HepG2 (cell line): ENCODE measurements at regions not wholly inside any gene's neighbourhood (a gene's known extent, or its start where the extent isn't known, plus 50 kb on each side); places are given as distances from the start of the nearest gene placed in this dataset.

Experiments used
- ATAC-seq: fragments of 200-7000 bp; cut with Tn5 transposase; 3 replicates; pipeline ENCODE4 v1.9.1; 2020; ENCODE audit warnings: mild to moderate bottlenecking, moderate library complexity
- BruUV-seq: library from RNA; stranded (reverse); fragments of 400-500 nt; replicated peaks from 2 replicates; lab custom pipeline; 2021; lab: Mats Ljungman, UMichigan
- CTCF ChIA-PET: fragments of 300-600 bp; formaldehyde crosslinking; extraction: SDS; loops from one replicate; lab custom pipeline; 2021; ENCODE audit warnings: low total read pairs, inconsistent platforms, low intra/inter-chr PET ratio; lab: Yijun Ruan, JAX
- POLR2A ChIA-PET: fragments of 350-600 bp; sonication (Branson Sonifier 250); formaldehyde crosslinking; loops from one replicate; lab custom pipeline; 2020; ENCODE audit warnings: antibody characterized with exemption, inconsistent platforms; lab: Yijun Ruan, JAX
- DNase-seq: peaks from one replicate; pipeline ENCODE4 v3.0.0-alpha.2; 2015; ENCODE audit warnings: low spot score
- FAIRE-seq: peaks from 3 replicates; lab custom pipeline; 2011; peaks lifted over from hg19 to GRCh38; lab: Jason Lieb, UNC
- H2AFZ ChIP-seq: one replicate; pipeline ENCODE4 v1.6.1; 2011; ENCODE audit warnings: low read length, inconsistent platforms
- H3K27ac ChIP-seq: fragments of 300-600 bp; 3 replicates; pipeline ENCODE4 v1.8.0; 2011; ENCODE audit warnings: mixed run types, mild to moderate bottlenecking, mixed read lengths, low read length, inconsistent platforms; ENCODE audit not compliant: insufficient read depth; ENCODE audit errors: extremely low read length
- H3K27me3 ChIP-seq, 2 experiments: fragments of 200-600 bp in 1 of 2; 2 replicates in 1 of 2; 3 replicates in 1 of 2; pipeline versions ENCODE4 v1.6.0 to v1.8.0; 2011; ENCODE audit warnings: low read length in 2 of 2, mild to moderate bottlenecking in 2 of 2, moderate library complexity in 2 of 2, inconsistent platforms in 1 of 2; ENCODE audit not compliant: insufficient read depth in 2 of 2, control insufficient read depth in 1 of 2
- H3K36me3 ChIP-seq, 2 experiments: fragments of 200-600 bp in 1 of 2; replicated peaks in 1 of 2; 2 replicates in 1 of 2; 3 replicates in 1 of 2; pipeline versions ENCODE4 v1.5.1 to v1.8.0; 2011; ENCODE audit warnings: low read length in 2 of 2, inconsistent platforms in 1 of 2; ENCODE audit not compliant: insufficient read depth in 2 of 2, control insufficient read depth in 1 of 2
- H3K4me1 ChIP-seq: 2 replicates; pipeline ENCODE4 v1.5.1; 2012; ENCODE audit warnings: low read length, inconsistent platforms; ENCODE audit not compliant: insufficient read depth
- H3K4me2 ChIP-seq: 2 replicates; pipeline ENCODE4 v1.6.0; 2011; ENCODE audit warnings: low read depth, low read length, inconsistent platforms
- H3K4me3 ChIP-seq, 3 experiments: fragments of 200-600 bp in 1 of 3; sonication (generic), shearing (Covaris generic) in 1 of 3; replicated peaks in 1 of 3; 2 replicates each; pipeline ENCODE4 v1.5.1; 2011 to 2016; ENCODE audit warnings: low read length in 3 of 3, inconsistent platforms in 2 of 3, low read depth in 2 of 3, mild to moderate bottlenecking in 2 of 3, control low read depth in 1 of 3, mixed read lengths in 1 of 3; ENCODE audit not compliant: insufficient read depth in 1 of 3
- H3K79me2 ChIP-seq: one replicate; pipeline ENCODE4 v1.6.1; 2011; ENCODE audit warnings: low read length, inconsistent platforms; ENCODE audit not compliant: insufficient read depth
- H3K9ac ChIP-seq: 2 replicates; pipeline ENCODE4 v1.6.0; 2011; ENCODE audit warnings: mild to moderate bottlenecking, low read depth, low read length, inconsistent platforms; ENCODE audit not compliant: insufficient read depth
- H3K9me3 ChIP-seq: 2 replicates; pipeline ENCODE4 v1.5.1; 2012; ENCODE audit warnings: mild to moderate bottlenecking, low read length
- H4K20me1 ChIP-seq: 2 replicates; pipeline ENCODE4 v1.6.0; 2011; ENCODE audit warnings: inconsistent platforms, mild to moderate bottlenecking, low read length, moderate library complexity; ENCODE audit not compliant: insufficient read depth
- ESRRA ChIP-seq: sonication (generic); formaldehyde crosslinking; IDR thresholded peaks from 2 replicates; pipeline ENCODE4 v1.5.1; 2020; ENCODE audit warnings: mild to moderate bottlenecking, low read depth, missing genetic modification reagents
- HNRNPUL1 ChIP-seq: fragments of 200-400 bp; formaldehyde crosslinking; IDR thresholded peaks from 2 replicates; pipeline ENCODE4 v1.6.1; 2017; ENCODE audit warnings: low read depth, mild to moderate bottlenecking, low read length, moderate library complexity
- MTF1 ChIP-seq: sonication (generic); formaldehyde crosslinking; IDR thresholded peaks from 2 replicates; pipeline ENCODE4 v1.5.0; 2020; ENCODE audit warnings: missing genetic modification reagents
- RFXANK ChIP-seq: IDR thresholded peaks from 2 replicates; pipeline ENCODE4 v1.6.1; 2016
- ZBTB21 ChIP-seq: sonication (generic); formaldehyde crosslinking; IDR thresholded peaks from 2 replicates; pipeline ENCODE4 v1.4.0; 2020; ENCODE audit warnings: missing genetic modification reagents
- ZNF160 ChIP-seq: sonication (generic); formaldehyde crosslinking; IDR thresholded peaks from 2 replicates; pipeline ENCODE4 v1.8.0; 2022; ENCODE audit warnings: mild to moderate bottlenecking, inconsistent platforms, missing genetic modification reagents
- ZNF496 ChIP-seq: sonication (generic); formaldehyde crosslinking; IDR thresholded peaks from 2 replicates; pipeline ENCODE4 v1.8.1; 2023; ENCODE audit warnings: mild to moderate bottlenecking, moderate library complexity, missing genetic modification reagents; ENCODE audit not compliant: insufficient replicate concordance
- ZNF639 ChIP-seq: conservative IDR thresholded peaks from 2 replicates; pipeline ENCODE4 v1.6.1; 2018; ENCODE audit warnings: missing genetic modification reagents
- ZNF784 ChIP-seq: sonication (generic); formaldehyde crosslinking; IDR thresholded peaks from 2 replicates; pipeline ENCODE4 v1.5.1; 2020; ENCODE audit warnings: missing genetic modification reagents, mild to moderate bottlenecking, borderline replicate concordance
- WGBS: methylation state at CpG from one replicate; pipeline ENCODE4 v1.1.6; 2017; ENCODE audit warnings: low lambda C conversion rate; 5-methylcytosine and 5-hydroxymethylcytosine counted together
- in situ Hi-C: cut with HindIII; loops from 2 replicates; pipeline ENCODE4 v1.10.0; 2017; ENCODE audit warnings: low pct_unique_long_range_greater_than_20kb; ENCODE audit not compliant: extremely low pct_ligation_motif_present
- intact Hi-C: fragments of 100-400 bp; cut with micrococcal nuclease; formaldehyde crosslinking; loops from one replicate; pipeline ENCODE4 v1.10.0; 2022; ENCODE audit not compliant: unreplicated experiment

- Histone ChIP-seq H3K36me3 (no peaks in the 10 kb centered on the region), H2AFZ (no peak overlapping the region), H3K4me1 (no peaks in the 10 kb centered on the region), H4K20me1 (no peaks in the 10 kb centered on the region)
- BruUV-seq: no TSS peak
- CTCF ChIA-PET: no interaction called here
- TF ChIP-seq MTF1 (no peak), ZBTB21 (CRISPR knock-in tag) (no peak), ESRRA (CRISPR knock-in tag) (no peak), RFXANK (no peak), HNRNPUL1 (no peak), ZNF784 (CRISPR knock-in tag) (no peak), ZNF639 (CRISPR knock-in tag) (no peak)
- TF ChIP-seq, all 625 proteins: peak for 0
- FAIRE-seq: no peak
- peaks cover 8% of the 10 kb centered on the region; the same call in 1 of the 2 replicates for H3K9me3 ChIP-seq
- H3K4me3 ChIP-seq: no peak overlapping the region
- no peak overlapping the region for H3K27ac ChIP-seq
- H3K27me3 ChIP-seq: peaks cover 0 to 1% of the 10 kb centered on the region in 2 experiments; a peak in 1 of 5 replicates
- H3K9ac ChIP-seq: no peak overlapping the region
- no peaks in the 10 kb centered on the region for H3K79me2 ChIP-seq
- no peak overlapping the region for H3K4me2 ChIP-seq
- in situ Hi-C loops: no loop called here
- intact Hi-C loops: no loop called here
- no peak for ATAC-seq
- DNase-seq: no peak
- POLR2A ChIA-PET: no interaction called here
Observed at GRCh38 chr15:72948662-72949061, 103.6 kb upstream of the NEO1 start.

GRCh38 chr15:72947709-72948108 lies 104.6 kb upstream of the NEO1 start:
- H3K79me2 ChIP-seq: no peaks in the 10 kb centered on the region
- FAIRE-seq (no peak), DNase-seq (no peak), ATAC-seq (no peak)
- no peaks in the 10 kb centered on the region for H3K36me3 ChIP-seq
- BruUV-seq: no TSS peak
- POLR2A ChIA-PET: no interaction called here
- CTCF ChIA-PET: no interaction called here
- intact Hi-C loops (no loop called here), in situ Hi-C loops (no loop called here)
- no peak overlapping the region for H3K4me2 ChIP-seq
- peaks cover 8% of the 10 kb centered on the region; the same call in 1 of the 2 replicates for H3K9me3 ChIP-seq
- WGBS: 4% methylated on average over 2 of the region's 2 CpGs
- TF ChIP-seq ZNF496 (CRISPR knock-in tag): no peak
- TF ChIP-seq ZNF160 (CRISPR knock-in tag): peak; percentile 91
- no peaks in the 10 kb centered on the region for H4K20me1 ChIP-seq
- H3K4me1 ChIP-seq: no peaks in the 10 kb centered on the region
- peaks cover 0 to 1% of the 10 kb centered on the region in 2 experiments; a peak in 1 of 5 replicates for H3K27me3 ChIP-seq
- no peak overlapping the region for H2AFZ ChIP-seq
- H3K4me3 ChIP-seq: no peak overlapping the region
- no peak overlapping the region for H3K27ac ChIP-seq
- H3K9ac ChIP-seq: no peak overlapping the region
